KOPT-K1 (cell line): ENCODE measurements at regions not wholly inside any gene's neighbourhood (a gene's known extent, or its start where the extent isn't known, plus 50 kb on each side); places are given as distances from the start of the nearest gene placed in this dataset.

Experiments used
- H3K27ac ChIP-seq: fragments of 200-600 bp; sonication (generic); 2 replicates; pipeline ENCODE4 v1.5.1; 2016; ENCODE audit warnings: antibody characterized with exemption, mild to moderate bottlenecking, low read depth, low read length; ENCODE audit not compliant: poor library complexity, severe bottlenecking
- H3K36me3 ChIP-seq: fragments of 200-600 bp; sonication (generic); 2 replicates; pipeline ENCODE4 v1.5.1; 2017; ENCODE audit warnings: antibody characterized with exemption, mild to moderate bottlenecking, low read length, moderate library complexity; ENCODE audit not compliant: insufficient read depth
- H3K9me3 ChIP-seq: fragments of 200-600 bp; sonication (generic); 2 replicates; pipeline ENCODE4 v1.5.1; 2017; ENCODE audit warnings: antibody characterized with exemption, low read length, mild to moderate bottlenecking; ENCODE audit not compliant: insufficient read depth, poor library complexity, severe bottlenecking

DNA sequence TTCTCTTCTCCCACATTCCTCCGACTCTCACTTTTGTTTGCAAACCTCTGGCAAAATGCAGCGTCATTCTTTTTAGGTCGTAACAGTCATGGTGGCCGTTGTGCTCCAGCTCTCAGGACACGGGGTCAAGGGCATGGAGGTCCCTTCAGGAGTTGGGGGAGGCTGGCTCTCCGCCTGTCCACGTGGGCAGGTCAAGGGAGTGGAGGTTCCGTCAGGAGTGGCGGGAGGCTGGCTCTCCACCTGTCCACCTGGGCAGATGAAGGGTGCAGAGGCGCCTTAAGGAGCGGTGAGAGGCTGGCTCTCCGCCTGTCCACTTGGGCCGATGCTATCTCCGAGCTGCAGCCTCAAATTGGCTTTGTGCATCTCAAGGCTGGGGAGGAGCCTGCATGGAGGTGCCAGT is 98.0 kb downstream of the ERMARD start:
- H3K9me3 ChIP-seq: peaks cover 9% of the 10 kb centered on the region
- no peaks in the 10 kb centered on the region for H3K36me3 ChIP-seq
- no peak overlapping the region for H3K27ac ChIP-seq

DNA sequence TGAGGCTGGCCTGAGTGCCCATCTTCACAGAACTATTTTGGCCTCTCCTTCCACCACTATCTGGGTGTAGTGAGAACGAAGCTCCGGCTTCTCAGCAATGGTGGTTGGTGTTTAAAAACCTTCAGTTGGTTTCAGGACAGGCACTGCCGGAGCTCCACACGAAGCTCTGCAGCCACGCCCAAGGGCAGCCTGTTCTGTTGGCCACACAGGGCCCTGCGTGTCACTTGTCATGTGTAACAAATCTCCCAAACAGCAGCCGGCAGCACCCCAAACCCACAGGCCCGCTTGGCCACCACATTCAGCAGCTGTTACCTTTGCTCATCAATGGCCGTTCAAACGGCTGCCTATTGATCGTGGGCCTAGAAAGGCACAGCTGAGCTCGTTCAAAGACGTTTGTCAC is 97.5 kb downstream of the ERMARD start:
- Histone ChIP-seq H3K9me3 (peaks cover 7% of the 10 kb centered on the region), H3K27ac (no peak overlapping the region), H3K36me3 (no peaks in the 10 kb centered on the region)

- Histone ChIP-seq H3K27ac (no peak overlapping the region), H3K36me3 (no peaks in the 10 kb centered on the region), H3K9me3 (no peaks in the 10 kb centered on the region)
Observed at GRCh38 chr6:169847901-169848311, 96.5 kb downstream of the ERMARD start.

- Histone ChIP-seq H3K9me3 (no peaks in the 10 kb centered on the region), H3K27ac (no peak overlapping the region), H3K36me3 (no peaks in the 10 kb centered on the region)
Observed at GRCh38 chr6:169847141-169847674, 95.8 kb downstream of the ERMARD start.

DNA sequence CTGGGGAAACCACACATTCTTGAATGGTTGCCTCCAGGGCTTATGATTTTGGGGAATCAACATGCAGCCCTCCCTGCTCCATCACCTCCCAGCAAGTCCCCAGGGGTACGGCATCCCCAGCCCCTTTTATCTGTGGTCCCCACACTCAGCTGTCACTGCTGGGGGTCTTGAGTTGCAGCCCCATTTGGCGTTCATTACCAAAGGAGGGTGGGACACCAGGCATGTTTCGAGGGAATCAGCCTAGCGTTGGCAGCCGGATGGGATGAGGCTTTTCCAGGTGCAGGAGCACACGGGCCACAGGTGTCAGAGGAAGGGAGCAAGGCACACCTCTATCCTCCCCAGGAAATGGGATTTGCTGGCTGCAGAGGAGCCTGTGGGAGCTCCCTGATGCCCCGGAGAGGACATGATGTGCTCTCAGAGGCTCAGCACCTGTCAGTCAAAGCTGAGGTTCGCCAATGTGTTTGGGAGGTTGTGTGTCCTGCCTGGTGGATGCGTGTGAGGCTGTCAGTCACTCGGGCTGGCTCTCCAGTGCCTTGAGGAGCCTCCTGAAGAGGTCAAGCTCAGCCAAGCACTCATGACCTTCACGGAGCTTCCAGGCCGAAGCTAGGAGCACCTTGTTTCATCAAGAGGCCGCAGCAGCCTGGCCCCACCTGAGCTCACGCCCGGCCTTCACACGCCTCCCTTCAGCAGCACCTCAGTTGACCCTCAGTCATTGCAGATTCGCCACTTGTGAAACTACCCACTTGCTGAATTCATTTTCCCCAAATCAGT is 95.0 kb downstream of the ERMARD start:
- no peaks in the 10 kb centered on the region for H3K36me3 ChIP-seq
- H3K27ac ChIP-seq: no peak overlapping the region
- no peaks in the 10 kb centered on the region for H3K9me3 ChIP-seq

DNA sequence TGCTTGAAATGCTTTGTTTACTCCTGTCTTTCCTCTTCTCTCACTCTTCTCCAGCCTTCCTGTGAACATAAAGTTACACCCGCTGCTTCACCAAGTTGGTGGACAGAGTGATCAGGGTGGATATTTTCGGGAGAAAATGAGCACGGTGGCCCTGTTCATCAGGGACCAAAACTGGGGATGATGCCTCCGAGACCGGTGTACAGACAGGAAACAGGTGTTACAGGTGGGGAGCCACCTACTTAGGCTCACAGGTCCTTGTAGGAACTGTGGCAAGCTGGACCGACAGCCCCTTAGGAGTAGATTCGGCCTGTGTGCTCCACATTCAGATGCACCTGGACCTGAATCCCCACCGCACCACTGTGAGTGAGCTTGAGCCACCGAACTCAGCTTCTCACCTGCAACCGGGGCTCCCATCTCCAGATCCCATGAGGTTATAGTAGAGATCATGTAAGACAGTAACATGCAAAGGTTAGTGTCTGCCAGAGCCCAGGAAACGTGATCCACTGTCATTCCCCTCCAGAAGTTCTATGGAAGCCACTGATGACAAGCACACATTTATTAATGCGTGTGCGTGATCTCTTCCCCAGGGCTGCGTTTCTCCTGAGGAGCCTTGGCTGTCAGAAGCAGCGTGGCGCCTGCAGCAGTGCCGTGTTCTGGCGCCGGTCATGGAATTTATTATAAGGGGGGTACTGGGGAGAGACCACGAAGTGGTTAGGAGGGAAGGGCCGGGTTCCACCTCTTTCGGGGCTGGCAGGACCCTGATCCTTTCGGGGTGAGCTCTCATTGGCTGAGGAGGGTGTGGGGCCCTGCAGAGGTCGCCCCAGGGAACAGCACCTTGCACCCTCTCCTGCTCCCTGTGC is 94.2 kb downstream of the ERMARD start:
- Histone ChIP-seq H3K36me3 (no peaks in the 10 kb centered on the region), H3K9me3 (no peaks in the 10 kb centered on the region), H3K27ac (no peak overlapping the region)

DNA sequence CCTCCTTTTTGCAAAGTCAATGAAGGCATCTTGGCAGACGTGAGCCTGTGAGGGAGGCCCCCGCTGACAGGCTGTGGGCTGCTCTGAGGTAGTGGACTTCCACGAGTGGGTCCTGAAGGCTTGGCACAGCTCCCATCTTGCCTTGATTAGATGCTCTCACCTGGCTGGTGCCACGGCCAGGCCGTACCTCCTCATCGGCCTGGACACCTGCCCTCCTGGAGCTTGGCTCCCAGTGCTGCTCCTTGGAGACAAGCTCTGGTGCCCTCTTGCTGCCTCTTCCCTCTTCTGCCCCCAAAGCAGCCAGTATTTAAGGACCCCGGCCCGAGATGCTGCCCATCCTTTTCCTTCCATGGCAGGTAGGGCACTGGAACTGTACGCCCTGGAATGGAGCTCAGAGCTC is 93.5 kb downstream of the ERMARD start:
- H3K9me3 ChIP-seq: no peaks in the 10 kb centered on the region
- H3K27ac ChIP-seq: no peak overlapping the region
- H3K36me3 ChIP-seq: no peaks in the 10 kb centered on the region

DNA sequence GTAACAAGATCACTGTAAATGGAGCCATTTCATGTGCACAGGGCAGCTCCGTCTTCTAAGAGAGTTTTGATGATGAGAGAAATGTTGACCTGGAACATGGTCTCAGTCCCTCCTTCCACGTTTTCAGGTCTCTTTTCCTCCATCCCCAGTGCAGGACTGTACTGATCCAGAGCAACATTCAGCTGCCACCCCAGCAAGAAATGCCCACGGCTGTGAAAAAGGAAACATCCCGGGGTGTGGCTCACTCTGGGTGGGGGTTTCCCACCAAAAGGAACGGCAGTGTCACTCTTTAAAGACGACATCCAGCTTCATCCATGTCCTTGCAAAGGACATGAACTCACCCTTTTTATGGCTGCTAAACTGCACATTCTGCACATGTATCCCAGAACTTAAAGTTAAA is 92.6 kb downstream of the ERMARD start:
- Histone ChIP-seq H3K36me3 (no peaks in the 10 kb centered on the region), H3K27ac (no peak overlapping the region), H3K9me3 (no peaks in the 10 kb centered on the region)

DNA sequence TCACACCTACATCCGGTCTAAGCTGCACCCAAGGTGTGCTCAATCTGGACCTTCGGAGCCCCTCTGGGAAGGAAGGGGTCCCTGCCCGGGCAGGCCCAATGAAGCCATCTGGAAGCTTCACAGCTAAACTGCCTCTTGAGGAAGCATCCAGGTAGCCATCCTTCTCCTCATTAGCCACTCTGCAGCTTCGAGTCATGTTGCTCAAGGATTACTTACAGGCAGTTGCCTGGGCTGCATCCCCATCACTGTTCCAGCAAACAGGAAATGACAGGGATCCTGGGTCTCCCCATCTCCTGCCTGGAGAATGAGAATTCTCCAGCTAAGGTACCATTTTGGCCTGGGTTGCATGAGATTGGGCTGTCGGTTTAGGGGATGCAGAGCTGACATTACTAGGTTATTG is 91.7 kb downstream of the ERMARD start:
- Histone ChIP-seq H3K36me3 (no peaks in the 10 kb centered on the region), H3K27ac (no peak overlapping the region), H3K9me3 (no peaks in the 10 kb centered on the region)

DNA sequence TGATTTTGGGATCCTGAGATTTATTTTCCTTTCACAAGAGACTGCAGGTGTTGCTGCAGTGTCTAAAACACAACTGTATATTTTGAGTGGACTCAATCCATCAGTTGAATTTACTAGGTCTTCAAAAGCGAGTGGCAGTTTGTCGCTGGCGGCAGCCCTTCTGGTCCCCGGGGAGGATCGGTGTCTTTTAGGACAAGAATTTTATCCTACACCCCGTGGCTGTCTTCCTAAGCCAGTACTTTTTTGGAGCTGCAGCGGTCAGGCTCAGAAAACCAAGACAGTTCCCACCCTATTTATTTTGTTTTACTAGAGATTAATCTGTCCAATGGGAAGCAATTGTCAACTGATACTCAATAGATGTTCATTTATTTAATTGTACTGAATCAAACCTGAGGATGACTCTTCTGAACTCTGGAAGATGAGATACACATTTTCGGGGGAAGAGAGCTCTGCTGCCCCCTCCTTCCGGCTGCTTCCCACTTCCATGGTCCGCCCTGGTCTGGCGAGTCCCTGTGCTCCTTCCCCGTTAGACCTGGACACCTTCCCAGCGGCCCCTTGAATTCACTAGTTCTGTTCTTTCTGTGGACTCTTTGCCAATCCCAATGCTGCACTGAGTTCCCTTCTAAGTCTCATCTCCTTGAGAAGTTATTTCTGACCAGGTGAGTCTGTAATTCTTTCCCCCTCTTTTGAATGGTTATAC is 90.6 kb downstream of the ERMARD start:
- H3K27ac ChIP-seq: no peak overlapping the region
- H3K36me3 ChIP-seq: no peaks in the 10 kb centered on the region
- no peaks in the 10 kb centered on the region for H3K9me3 ChIP-seq

GRCh38 chr6:169841251-169841650 is 89.8 kb downstream of the ERMARD start:
- H3K9me3 ChIP-seq: no peaks in the 10 kb centered on the region

DNA sequence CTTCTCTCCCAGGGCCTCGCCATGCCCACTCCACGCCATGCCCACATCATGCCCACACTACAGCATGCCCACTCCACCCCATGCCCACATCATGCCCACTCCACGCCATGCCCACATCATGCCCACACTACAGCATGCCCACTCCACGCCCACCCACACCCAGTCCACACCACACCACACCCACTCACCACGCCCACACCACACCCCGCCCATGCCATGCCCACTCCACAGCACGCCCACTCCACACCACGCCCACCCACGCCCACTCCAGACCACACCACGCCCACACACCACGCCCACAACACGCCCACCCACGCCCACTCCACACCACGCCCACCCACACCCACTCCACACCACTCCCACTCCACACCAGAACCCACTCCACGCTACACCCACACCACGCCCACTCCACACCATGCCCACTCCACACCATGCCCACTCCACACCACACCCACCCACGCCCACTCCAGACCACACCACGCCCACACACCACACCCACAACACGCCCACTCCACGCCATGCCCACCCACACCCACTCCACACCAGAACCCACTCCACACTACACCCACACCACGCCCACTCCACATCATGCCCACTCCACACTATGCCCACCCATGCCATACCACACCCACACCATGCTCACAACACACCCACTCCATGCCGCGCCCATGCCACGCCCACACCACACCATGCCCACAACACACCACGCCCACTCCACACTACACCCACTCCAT is 88.6 kb downstream of the ERMARD start:
- Histone ChIP-seq H3K36me3 (no peaks in the 10 kb centered on the region), H3K27ac (no peak overlapping the region), H3K9me3 (no peaks in the 10 kb centered on the region)

More at GRCh38 chr6:169841251-169841650, 89.8 kb downstream of the ERMARD start:
- Histone ChIP-seq H3K27ac (no peak overlapping the region), H3K36me3 (no peaks in the 10 kb centered on the region)

GRCh38 chr6:169839493-169839892 is 88.1 kb downstream of the ERMARD start:
- Histone ChIP-seq H3K36me3 (no peaks in the 10 kb centered on the region), H3K27ac (no peak overlapping the region), H3K9me3 (no peaks in the 10 kb centered on the region)

DNA sequence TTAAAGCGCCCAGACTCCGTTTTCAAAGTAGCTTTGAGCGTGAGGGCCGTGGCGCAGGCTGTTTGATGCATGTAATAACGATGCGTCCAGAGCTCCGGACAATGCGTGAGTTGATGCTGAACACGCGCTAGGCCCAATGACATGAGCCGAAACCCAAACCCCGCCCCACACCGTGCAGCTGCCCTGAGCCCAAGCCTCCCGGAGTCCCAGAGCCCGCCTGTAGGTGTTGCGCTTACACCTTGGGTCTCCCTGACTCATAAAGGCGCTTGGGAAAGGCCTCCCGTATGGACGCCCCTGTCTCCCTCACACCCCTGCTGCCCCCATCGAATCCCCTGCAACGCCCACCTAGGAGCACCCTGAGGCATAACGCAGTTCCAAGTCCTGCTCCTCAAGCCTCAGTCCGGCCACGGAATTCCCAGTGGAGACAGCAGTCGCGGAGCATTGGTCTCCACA is 87.6 kb downstream of the ERMARD start:
- Histone ChIP-seq H3K27ac (no peak overlapping the region), H3K9me3 (no peaks in the 10 kb centered on the region), H3K36me3 (no peaks in the 10 kb centered on the region)
